ENCODE measurements at regions not wholly inside any gene's neighbourhood (a gene's known extent, or its start where the extent isn't known, plus 50 kb on each side); places are given as distances from the start of the nearest gene placed in this dataset.

DNA sequence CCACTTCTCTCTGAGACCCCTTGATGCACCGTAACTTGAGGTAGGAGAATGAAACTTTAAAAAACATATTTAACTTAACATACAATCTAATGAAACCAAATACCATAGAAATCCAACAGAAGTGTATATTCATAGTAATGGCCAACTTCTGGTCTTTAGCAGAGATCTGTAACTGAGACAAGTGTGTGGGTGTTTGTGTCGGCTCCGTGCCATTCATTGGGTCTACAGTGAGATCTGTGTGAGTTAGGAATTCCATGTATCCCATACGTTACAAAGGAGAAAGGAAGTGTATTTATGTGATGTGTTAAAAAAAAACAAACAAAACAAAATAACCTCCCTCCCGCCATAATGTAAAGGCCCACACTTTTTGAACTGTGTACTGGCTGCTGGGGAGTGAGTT lies 348.0 kb upstream of the NR3C2 start:
- no peak for TF ChIP-seq SMC3 (IDR thresholded peaks at IDR 0.05; ENCODE audit: borderline replicate concordance, low read length)
- TF ChIP-seq, protein P1, sequence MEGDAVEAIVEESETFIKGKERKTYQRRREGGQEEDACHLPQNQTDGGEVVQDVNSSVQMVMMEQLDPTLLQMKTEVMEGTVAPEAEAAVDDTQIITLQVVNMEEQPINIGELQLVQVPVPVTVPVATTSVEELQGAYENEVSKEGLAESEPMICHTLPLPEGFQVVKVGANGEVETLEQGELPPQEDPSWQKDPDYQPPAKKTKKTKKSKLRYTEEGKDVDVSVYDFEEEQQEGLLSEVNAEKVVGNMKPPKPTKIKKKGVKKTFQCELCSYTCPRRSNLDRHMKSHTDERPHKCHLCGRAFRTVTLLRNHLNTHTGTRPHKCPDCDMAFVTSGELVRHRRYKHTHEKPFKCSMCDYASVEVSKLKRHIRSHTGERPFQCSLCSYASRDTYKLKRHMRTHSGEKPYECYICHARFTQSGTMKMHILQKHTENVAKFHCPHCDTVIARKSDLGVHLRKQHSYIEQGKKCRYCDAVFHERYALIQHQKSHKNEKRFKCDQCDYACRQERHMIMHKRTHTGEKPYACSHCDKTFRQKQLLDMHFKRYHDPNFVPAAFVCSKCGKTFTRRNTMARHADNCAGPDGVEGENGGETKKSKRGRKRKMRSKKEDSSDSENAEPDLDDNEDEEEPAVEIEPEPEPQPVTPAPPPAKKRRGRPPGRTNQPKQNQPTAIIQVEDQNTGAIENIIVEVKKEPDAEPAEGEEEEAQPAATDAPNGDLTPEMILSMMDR (IDR thresholded peaks at IDR 0.05 in 2 of 3, conservative IDR thresholded peaks at IDR 0.05 in 1 of 3; ENCODE audit: control insufficient read depth in 2 of 3, extremely low read depth in 1 of 3, insufficient read depth in 1 of 3, low read depth in 3 of 3, low read length in 3 of 3) = no peak
- TF ChIP-seq RAD21 (IDR thresholded peaks at IDR 0.05; ENCODE audit: insufficient read depth, low read depth, low read length) = no peak
- no peak for TF ChIP-seq RBBP5 (conservative IDR thresholded peaks at IDR 0.05)
- no peak for TF ChIP-seq SMARCA5 (IDR thresholded peaks at IDR 0.05)
- no peak for TF ChIP-seq YY1 (IDR thresholded peaks at IDR 0.05; ENCODE audit: low read depth, low read length)
- TF ChIP-seq, protein P2, sequence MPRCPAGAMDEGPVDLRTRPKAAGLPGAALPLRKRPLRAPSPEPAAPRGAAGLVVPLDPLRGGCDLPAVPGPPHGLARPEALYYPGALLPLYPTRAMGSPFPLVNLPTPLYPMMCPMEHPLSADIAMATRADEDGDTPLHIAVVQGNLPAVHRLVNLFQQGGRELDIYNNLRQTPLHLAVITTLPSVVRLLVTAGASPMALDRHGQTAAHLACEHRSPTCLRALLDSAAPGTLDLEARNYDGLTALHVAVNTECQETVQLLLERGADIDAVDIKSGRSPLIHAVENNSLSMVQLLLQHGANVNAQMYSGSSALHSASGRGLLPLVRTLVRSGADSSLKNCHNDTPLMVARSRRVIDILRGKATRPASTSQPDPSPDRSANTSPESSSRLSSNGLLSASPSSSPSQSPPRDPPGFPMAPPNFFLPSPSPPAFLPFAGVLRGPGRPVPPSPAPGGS (IDR thresholded peaks at IDR 0.05; ENCODE audit: borderline replicate concordance, insufficient read depth, low read depth, low read length, poor library complexity, severe bottlenecking) = no peak
- TF ChIP-seq SUZ12 (IDR thresholded peaks at IDR 0.05; ENCODE audit: unreplicated experiment) = no peak
- TF ChIP-seq SMAD1 (IDR thresholded peaks at IDR 0.05; ENCODE audit: low read depth, partially characterized antibody) = no peak
- no peak for TF ChIP-seq JUNB (IDR thresholded peaks at IDR 0.05)
- TF ChIP-seq, protein P3, sequence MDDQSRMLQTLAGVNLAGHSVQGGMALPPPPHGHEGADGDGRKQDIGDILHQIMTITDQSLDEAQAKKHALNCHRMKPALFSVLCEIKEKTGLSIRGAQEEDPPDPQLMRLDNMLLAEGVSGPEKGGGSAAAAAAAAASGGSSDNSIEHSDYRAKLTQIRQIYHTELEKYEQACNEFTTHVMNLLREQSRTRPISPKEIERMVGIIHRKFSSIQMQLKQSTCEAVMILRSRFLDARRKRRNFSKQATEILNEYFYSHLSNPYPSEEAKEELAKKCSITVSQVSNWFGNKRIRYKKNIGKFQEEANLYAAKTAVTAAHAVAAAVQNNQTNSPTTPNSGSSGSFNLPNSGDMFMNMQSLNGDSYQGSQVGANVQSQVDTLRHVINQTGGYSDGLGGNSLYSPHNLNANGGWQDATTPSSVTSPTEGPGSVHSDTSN (IDR thresholded peaks at IDR 0.05; ENCODE audit: insufficient replicate concordance, low read depth, low read length) = no peak
- no peak for TF ChIP-seq EP300 (IDR thresholded peaks at IDR 0.05; ENCODE audit: borderline replicate concordance in 1 of 2, control insufficient read depth in 1 of 2, low read depth in 2 of 2, low read length in 2 of 2)
- TF ChIP-seq POLR2AphosphoS5 (IDR thresholded peaks at IDR 0.05; ENCODE audit: low read length) = no peak
- TF ChIP-seq JUND (IDR thresholded peaks at IDR 0.05; ENCODE audit: low read depth, low read length) = no peak

Measured in GM12878 (cell line).